ENCODE measurements at regions not wholly inside any gene's neighbourhood (a gene's known extent, or its start where the extent isn't known, plus 50 kb on each side); places are given as distances from the start of the nearest gene placed in this dataset.
"Not testable (repeated sequence)": the region's sequence is repeated elsewhere in the genome, so short reads cannot be mapped to it uniquely, and the experiment has no call there.

GRCh38 chr3:173287361-173287760 lies 110.2 kb upstream of the NLGN1 start (continued):
- TF ChIP-seq, protein P1, sequence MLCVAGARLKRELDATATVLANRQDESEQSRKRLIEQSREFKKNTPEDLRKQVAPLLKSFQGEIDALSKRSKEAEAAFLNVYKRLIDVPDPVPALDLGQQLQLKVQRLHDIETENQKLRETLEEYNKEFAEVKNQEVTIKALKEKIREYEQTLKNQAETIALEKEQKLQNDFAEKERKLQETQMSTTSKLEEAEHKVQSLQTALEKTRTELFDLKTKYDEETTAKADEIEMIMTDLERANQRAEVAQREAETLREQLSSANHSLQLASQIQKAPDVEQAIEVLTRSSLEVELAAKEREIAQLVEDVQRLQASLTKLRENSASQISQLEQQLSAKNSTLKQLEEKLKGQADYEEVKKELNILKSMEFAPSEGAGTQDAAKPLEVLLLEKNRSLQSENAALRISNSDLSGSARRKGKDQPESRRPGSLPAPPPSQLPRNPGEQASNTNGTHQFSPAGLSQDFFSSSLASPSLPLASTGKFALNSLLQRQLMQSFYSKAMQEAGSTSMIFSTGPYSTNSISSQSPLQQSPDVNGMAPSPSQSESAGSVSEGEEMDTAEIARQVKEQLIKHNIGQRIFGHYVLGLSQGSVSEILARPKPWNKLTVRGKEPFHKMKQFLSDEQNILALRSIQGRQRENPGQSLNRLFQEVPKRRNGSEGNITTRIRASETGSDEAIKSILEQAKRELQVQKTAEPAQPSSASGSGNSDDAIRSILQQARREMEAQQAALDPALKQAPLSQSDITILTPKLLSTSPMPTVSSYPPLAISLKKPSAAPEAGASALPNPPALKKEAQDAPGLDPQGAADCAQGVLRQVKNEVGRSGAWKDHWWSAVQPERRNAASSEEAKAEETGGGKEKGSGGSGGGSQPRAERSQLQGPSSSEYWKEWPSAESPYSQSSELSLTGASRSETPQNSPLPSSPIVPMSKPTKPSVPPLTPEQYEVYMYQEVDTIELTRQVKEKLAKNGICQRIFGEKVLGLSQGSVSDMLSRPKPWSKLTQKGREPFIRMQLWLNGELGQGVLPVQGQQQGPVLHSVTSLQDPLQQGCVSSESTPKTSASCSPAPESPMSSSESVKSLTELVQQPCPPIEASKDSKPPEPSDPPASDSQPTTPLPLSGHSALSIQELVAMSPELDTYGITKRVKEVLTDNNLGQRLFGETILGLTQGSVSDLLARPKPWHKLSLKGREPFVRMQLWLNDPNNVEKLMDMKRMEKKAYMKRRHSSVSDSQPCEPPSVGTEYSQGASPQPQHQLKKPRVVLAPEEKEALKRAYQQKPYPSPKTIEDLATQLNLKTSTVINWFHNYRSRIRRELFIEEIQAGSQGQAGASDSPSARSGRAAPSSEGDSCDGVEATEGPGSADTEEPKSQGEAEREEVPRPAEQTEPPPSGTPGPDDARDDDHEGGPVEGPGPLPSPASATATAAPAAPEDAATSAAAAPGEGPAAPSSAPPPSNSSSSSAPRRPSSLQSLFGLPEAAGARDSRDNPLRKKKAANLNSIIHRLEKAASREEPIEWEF (IDR thresholded peaks at IDR 0.05; ENCODE audit: insufficient replicate concordance, low read depth, low read length) = no peak

DNA sequence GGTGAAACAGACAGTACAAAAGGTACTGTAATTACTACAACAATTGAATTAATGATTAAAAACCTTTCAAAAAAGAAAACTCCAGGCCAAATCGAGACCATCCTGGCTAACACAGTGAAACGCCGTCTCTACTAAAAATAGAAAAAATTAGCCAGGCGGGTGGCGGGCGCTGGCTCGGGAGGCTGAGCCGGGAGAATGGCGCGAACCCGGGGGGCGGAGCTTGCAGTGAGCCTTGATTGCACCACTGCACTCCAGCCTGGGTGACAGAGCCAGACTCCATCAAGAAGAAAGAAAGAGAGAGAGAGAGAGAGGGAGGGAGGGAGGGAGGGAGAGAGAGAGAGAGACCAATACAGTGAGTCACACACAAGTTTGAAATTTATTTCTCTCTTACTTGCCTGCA lies 111.0 kb upstream of the NLGN1 start:
- WGBS (ENCODE audit: insufficient coverage, insufficient replicate concordance, low lambda C conversion rate, missing lambda C conversion rate) = 70% methylated on average over 7 of the region's 12 CpGs
- in situ Hi-C loops (cut with MboI); H3K36me3 ChIP-seq (ENCODE audit: control insufficient read depth in 2 of 2, insufficient read depth in 2 of 2, low read length in 1 of 2); intact Hi-C loops (cut with micrococcal nuclease; ENCODE audit: unreplicated experiment); DNase-seq (ENCODE audit: low read depth, low spot score); H3K9ac ChIP-seq (ENCODE audit: control insufficient read depth, insufficient read depth, low read length); H3K4me2 ChIP-seq (ENCODE audit: control insufficient read depth, insufficient read depth); POLR2A ChIA-PET; CTCF ChIA-PET; FAIRE-seq; H3K4me3 ChIP-seq; SMC1A ChIA-PET (ENCODE audit: uncharacterized antibody, unreplicated experiment); H3K4me1 ChIP-seq (ENCODE audit: control insufficient read depth, insufficient read depth, low read length); ATAC-seq; H3K27me3 ChIP-seq (replicated peaks in 1 of 2; ENCODE audit: control insufficient read depth in 2 of 2, insufficient read depth in 2 of 2, low read length in 1 of 2); H3K9me3 ChIP-seq (replicated peaks; ENCODE audit: control insufficient read depth, insufficient read depth, low read length); H2AFZ ChIP-seq (ENCODE audit: control insufficient read depth, low read depth, low read length); H4K20me1 ChIP-seq (ENCODE audit: control insufficient read depth, insufficient read depth); BruUV-seq (replicated peaks); H3K79me2 ChIP-seq (ENCODE audit: control insufficient read depth, insufficient read depth, low read length); H3K27ac ChIP-seq (ENCODE audit: control insufficient read depth, insufficient read depth): not testable (repeated sequence)
- RAD21 ChIA-PET (ENCODE audit: unreplicated experiment) = interaction anchor here (0.7 kb wide), 1 partner anchor 300 kb away, joined by 5 read pairs; no protein-coding TSS in a partner anchor
